ENCODE measurements at regions not wholly inside any gene's neighbourhood (a gene's known extent, or its start where the extent isn't known, plus 50 kb on each side); places are given as distances from the start of the nearest gene placed in this dataset.

DNA sequence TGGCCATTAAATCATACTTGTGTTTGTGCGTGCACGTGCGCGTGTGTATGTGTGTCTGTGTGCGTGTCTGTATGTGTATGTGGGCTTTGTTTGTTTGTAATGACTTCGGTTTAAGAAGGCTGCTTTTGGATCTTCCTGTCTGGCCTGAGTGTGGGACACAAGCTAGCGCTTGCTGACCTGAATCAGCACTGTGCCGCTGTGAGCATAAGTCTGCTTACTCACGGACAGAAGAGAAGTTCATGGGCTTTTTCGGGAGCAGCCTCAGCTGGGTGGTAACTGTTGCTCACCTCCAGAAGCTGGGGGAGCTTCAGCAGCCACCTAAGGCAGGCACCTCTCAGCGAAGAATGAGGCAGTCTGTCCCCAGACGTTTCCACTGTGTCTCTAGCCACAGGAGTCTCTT, 56.1 kb upstream of the TRUB1 start:
- TF ChIP-seq, protein P1, sequence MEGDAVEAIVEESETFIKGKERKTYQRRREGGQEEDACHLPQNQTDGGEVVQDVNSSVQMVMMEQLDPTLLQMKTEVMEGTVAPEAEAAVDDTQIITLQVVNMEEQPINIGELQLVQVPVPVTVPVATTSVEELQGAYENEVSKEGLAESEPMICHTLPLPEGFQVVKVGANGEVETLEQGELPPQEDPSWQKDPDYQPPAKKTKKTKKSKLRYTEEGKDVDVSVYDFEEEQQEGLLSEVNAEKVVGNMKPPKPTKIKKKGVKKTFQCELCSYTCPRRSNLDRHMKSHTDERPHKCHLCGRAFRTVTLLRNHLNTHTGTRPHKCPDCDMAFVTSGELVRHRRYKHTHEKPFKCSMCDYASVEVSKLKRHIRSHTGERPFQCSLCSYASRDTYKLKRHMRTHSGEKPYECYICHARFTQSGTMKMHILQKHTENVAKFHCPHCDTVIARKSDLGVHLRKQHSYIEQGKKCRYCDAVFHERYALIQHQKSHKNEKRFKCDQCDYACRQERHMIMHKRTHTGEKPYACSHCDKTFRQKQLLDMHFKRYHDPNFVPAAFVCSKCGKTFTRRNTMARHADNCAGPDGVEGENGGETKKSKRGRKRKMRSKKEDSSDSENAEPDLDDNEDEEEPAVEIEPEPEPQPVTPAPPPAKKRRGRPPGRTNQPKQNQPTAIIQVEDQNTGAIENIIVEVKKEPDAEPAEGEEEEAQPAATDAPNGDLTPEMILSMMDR (IDR thresholded peaks at IDR 0.05), result no peak
- no peak for TF ChIP-seq POLR2A (IDR thresholded peaks at IDR 0.05)

Data from vagina (tissue), 2 donors.